ENCODE measurements at regions not wholly inside any gene's neighbourhood (a gene's known extent, or its start where the extent isn't known, plus 50 kb on each side); places are given as distances from the start of the nearest gene placed in this dataset.

DNA sequence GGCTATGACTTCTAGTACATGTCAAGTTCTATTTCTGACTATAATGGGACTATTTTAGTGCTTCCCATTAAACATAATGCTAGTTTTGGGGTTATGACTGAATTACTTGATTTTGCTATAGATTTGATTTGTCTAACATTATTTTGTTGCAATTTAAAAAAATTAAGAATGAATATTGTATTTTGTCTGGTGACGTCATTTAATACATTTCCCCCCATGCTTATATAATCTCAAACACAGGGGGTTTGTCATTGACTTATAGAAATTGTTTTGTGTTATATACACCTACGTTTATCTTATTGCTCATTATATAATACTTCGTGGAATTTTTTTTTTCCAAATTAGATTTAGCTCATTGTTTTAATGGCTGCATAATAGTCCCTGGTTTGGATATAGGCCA is 270.3 kb upstream of the VLDLR start:
- TF ChIP-seq, protein P1, sequence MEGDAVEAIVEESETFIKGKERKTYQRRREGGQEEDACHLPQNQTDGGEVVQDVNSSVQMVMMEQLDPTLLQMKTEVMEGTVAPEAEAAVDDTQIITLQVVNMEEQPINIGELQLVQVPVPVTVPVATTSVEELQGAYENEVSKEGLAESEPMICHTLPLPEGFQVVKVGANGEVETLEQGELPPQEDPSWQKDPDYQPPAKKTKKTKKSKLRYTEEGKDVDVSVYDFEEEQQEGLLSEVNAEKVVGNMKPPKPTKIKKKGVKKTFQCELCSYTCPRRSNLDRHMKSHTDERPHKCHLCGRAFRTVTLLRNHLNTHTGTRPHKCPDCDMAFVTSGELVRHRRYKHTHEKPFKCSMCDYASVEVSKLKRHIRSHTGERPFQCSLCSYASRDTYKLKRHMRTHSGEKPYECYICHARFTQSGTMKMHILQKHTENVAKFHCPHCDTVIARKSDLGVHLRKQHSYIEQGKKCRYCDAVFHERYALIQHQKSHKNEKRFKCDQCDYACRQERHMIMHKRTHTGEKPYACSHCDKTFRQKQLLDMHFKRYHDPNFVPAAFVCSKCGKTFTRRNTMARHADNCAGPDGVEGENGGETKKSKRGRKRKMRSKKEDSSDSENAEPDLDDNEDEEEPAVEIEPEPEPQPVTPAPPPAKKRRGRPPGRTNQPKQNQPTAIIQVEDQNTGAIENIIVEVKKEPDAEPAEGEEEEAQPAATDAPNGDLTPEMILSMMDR (IDR thresholded peaks at IDR 0.05), result no peak
- TF ChIP-seq POLR2AphosphoS5 (IDR thresholded peaks at IDR 0.05) (no peak), POLR2A (IDR thresholded peaks at IDR 0.05) (no peak)

All from transverse colon (tissue), 4 donors.